Astrocyte (in vitro differentiated cells and primary cell): ENCODE measurements at regions not wholly inside any gene's neighbourhood (a gene's known extent, or its start where the extent isn't known, plus 50 kb on each side); places are given as distances from the start of the nearest gene placed in this dataset.

Experiments used
- DNase-seq: peaks from one replicate; pipeline ENCODE4 v3.0.0-alpha.2; 2010; ENCODE audit warnings: low read depth
- FAIRE-seq: peaks from 2 replicates; lab custom pipeline; 2011; peaks lifted over from hg19 to GRCh38; lab: Jason Lieb, UNC
- H2AFZ ChIP-seq: 2 replicates; pipeline ENCODE4 v1.6.0; 2012; ENCODE audit warnings: low read depth, low read length, inconsistent platforms
- H3K27ac ChIP-seq: 2 replicates; pipeline ENCODE4 v1.5.1; 2011; ENCODE audit warnings: low read depth, low read length, inconsistent platforms
- H3K27me3 ChIP-seq: 2 replicates; pipeline ENCODE4 v1.6.0; 2011; ENCODE audit warnings: low read length, inconsistent platforms; ENCODE audit not compliant: insufficient read depth
- H3K36me3 ChIP-seq: 2 replicates; pipeline ENCODE4 v1.5.1; 2011; ENCODE audit warnings: low read length, inconsistent platforms; ENCODE audit not compliant: insufficient read depth
- H3K4me1 ChIP-seq: 2 replicates; pipeline ENCODE4 v1.5.1; 2011; ENCODE audit warnings: low read length, inconsistent platforms; ENCODE audit not compliant: insufficient read depth
- H3K4me2 ChIP-seq: 2 replicates; pipeline ENCODE4 v1.6.0; 2012; ENCODE audit warnings: low read length, inconsistent platforms
- H3K4me3 ChIP-seq: 2 replicates; pipeline ENCODE4 v1.5.1; 2011; ENCODE audit warnings: low read depth, mild to moderate bottlenecking, low read length, inconsistent platforms; ENCODE audit not compliant: insufficient read depth
- H3K79me2 ChIP-seq: 2 replicates; pipeline ENCODE4 v1.6.0; 2012; ENCODE audit warnings: mild to moderate bottlenecking, low read length, inconsistent platforms; ENCODE audit not compliant: insufficient read depth
- H3K9ac ChIP-seq: 2 replicates; pipeline ENCODE4 v1.6.0; 2012; ENCODE audit warnings: mild to moderate bottlenecking, low read length, inconsistent platforms
- H3K9me3 ChIP-seq: 2 replicates; pipeline ENCODE4 v1.5.1; 2012; ENCODE audit warnings: low read depth, mild to moderate bottlenecking, low read length, inconsistent platforms; ENCODE audit not compliant: insufficient read depth
- H4K20me1 ChIP-seq: 2 replicates; pipeline ENCODE4 v1.6.0; 2012; ENCODE audit warnings: low read length, inconsistent platforms; ENCODE audit not compliant: insufficient read depth
- H3K27ac Mint-ChIP-seq: one replicate; pipeline ENCODE4 v1.8.0; 2021; ENCODE audit warnings: mild to moderate bottlenecking, mixed read lengths; ENCODE audit not compliant: unreplicated experiment
- H3K27me3 Mint-ChIP-seq: one replicate; pipeline ENCODE4 v1.8.0; 2021; ENCODE audit warnings: low read depth, mixed read lengths; ENCODE audit not compliant: unreplicated experiment
- H3K36me3 Mint-ChIP-seq: one replicate; pipeline ENCODE4 v1.8.0; 2021; ENCODE audit warnings: low read depth, mixed read lengths; ENCODE audit not compliant: unreplicated experiment
- H3K4me1 Mint-ChIP-seq: one replicate; pipeline ENCODE4 v1.8.0; 2021; ENCODE audit warnings: low read depth, mixed read lengths; ENCODE audit not compliant: unreplicated experiment
- H3K4me3 Mint-ChIP-seq: one replicate; pipeline ENCODE4 v1.8.0; 2021; ENCODE audit warnings: mild to moderate bottlenecking, moderate library complexity, mixed read lengths; ENCODE audit not compliant: unreplicated experiment
- H3K9me3 Mint-ChIP-seq: one replicate; pipeline ENCODE4 v1.8.0; 2021; ENCODE audit warnings: mild to moderate bottlenecking, mixed read lengths; ENCODE audit not compliant: unreplicated experiment
- CTCF ChIP-seq: IDR thresholded peaks from 2 replicates; pipeline ENCODE4 v1.5.1; 2011; ENCODE audit warnings: low read depth, mild to moderate bottlenecking, inconsistent platforms, low read length, moderate library complexity; ENCODE audit not compliant: insufficient read depth
- EZH2 ChIP-seq: IDR thresholded peaks from 2 replicates; pipeline ENCODE4 v1.6.1; 2012; ENCODE audit warnings: mild to moderate bottlenecking, low read length, inconsistent platforms; ENCODE audit not compliant: insufficient read depth

DNA sequence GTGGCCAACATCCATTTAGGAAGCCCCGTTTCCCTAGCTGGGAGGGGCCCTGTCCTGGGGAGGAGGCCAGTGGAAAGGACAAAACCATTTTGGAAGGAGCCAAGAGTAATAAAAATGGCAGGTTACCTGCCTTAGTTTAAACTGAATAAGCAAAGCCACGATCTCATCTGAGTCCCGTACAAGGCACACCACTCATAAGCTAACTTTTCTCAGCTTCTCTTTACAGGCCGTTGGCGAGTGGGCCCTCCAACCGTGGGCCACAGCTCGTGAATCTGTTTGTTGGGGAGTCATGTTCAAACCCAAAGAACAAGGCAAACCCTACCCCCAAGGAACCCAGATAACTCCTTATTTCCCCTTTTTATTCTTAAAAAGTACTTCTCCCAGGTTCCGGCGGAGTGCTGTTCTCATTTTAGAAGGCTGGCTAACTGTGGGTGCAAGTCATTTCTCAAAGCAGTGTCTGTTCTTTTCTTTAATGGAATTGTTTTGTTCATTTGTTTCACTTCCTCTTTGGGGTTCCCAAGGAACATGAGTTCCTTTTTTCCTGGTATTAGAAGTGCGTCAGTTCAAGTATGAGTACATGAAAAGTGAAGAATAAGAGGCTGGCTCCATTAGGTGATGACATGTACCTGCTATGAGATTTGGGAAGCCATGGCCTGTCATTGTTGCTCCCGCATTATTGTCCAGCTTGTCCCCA, 89.0 kb downstream of the PSMG1 start:
- Histone ChIP-seq H3K9me3 (peaks cover 4% of the 10 kb centered on the region), H3K27me3 (peaks cover 6% of the 10 kb centered on the region), H3K79me2 (no peaks in the 10 kb centered on the region), H3K9ac (no peak overlapping the region), H3K4me2 (no peak overlapping the region), H3K4me3 (no peak overlapping the region), H3K36me3 (no peaks in the 10 kb centered on the region), H2AFZ (no peak overlapping the region), H3K4me1 (no peaks in the 10 kb centered on the region), H3K27ac (no peak overlapping the region), H4K20me1 (no peaks in the 10 kb centered on the region)
- peaks cover 12% of the 10 kb centered on the region for H3K4me1 Mint-ChIP-seq
- no peak for DNase-seq
- TF ChIP-seq EZH2 (no peak), CTCF (no peak)
- H3K36me3 Mint-ChIP-seq, result peaks cover 5% of the 10 kb centered on the region
- H3K9me3 Mint-ChIP-seq, result peaks cover 5% of the 10 kb centered on the region
- H3K4me3 Mint-ChIP-seq, result no peak overlapping the region
- H3K27me3 Mint-ChIP-seq, result peaks cover 34% of the 10 kb centered on the region
- FAIRE-seq, result no peak
- H3K27ac Mint-ChIP-seq, result peak overlapping the region; percentile 56

DNA sequence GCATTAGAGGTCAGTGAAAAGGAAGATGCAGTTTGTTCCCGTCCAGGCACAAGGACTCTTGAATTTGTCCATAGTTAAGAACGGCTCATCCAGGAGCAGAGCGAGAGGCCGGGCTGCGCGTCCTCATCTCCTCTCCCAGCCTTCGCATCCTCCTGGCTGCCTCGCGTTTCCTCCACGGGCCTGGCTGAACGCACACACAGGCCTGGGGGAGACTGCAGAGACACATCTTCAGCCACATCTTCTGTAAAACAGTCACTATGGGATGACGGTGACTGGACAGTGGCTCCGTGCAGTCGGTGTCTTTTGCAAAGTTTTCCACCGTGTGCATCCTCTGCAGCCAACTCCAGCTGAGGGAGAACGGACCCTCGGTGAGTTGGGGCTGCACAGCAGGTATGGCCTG, 89.7 kb downstream of the PSMG1 start:
- H3K9ac ChIP-seq, result no peak overlapping the region
- Mint-ChIP-seq H3K4me3 (no peak overlapping the region), H3K27ac (no peak overlapping the region), H3K9me3 (peaks cover 6% of the 10 kb centered on the region), H3K36me3 (peaks cover 8% of the 10 kb centered on the region), H3K27me3 (peaks cover 29% of the 10 kb centered on the region), H3K4me1 (peaks cover 12% of the 10 kb centered on the region)
- H3K27ac ChIP-seq, result no peak overlapping the region
- H3K9me3 ChIP-seq, result peaks cover 4% of the 10 kb centered on the region
- H3K27me3 ChIP-seq, result peaks cover 3% of the 10 kb centered on the region
- no peaks in the 10 kb centered on the region for H4K20me1 ChIP-seq
- no peaks in the 10 kb centered on the region for H3K36me3 ChIP-seq
- FAIRE-seq (no peak), DNase-seq (no peak)
- no peak overlapping the region for H2AFZ ChIP-seq
- H3K79me2 ChIP-seq, result no peaks in the 10 kb centered on the region
- H3K4me3 ChIP-seq, result no peak overlapping the region
- TF ChIP-seq CTCF (no peak), EZH2 (no peak)
- H3K4me1 ChIP-seq, result no peaks in the 10 kb centered on the region
- H3K4me2 ChIP-seq, result no peak overlapping the region

GRCh38 chr21:39088831-39089380, 94.3 kb downstream of the PSMG1 start:
- DNase-seq, result peak; percentile 69
- FAIRE-seq, result peak; percentile 23

More at GRCh38 chr21:39088831-39089380, 94.3 kb downstream of the PSMG1 start:
- Histone ChIP-seq H3K27me3 (peaks cover 14% of the 10 kb centered on the region), H3K4me2 (no peak overlapping the region), H3K9me3 (peaks cover 4% of the 10 kb centered on the region), H3K4me1 (peaks cover 10% of the 10 kb centered on the region), H3K9ac (no peak overlapping the region), H4K20me1 (no peaks in the 10 kb centered on the region), H3K4me3 (no peak overlapping the region), H3K27ac (no peak overlapping the region), H2AFZ (no peak overlapping the region), H3K79me2 (no peaks in the 10 kb centered on the region), H3K36me3 (no peaks in the 10 kb centered on the region)
- Mint-ChIP-seq H3K9me3 (peaks cover 3% of the 10 kb centered on the region), H3K36me3 (peaks cover 6% of the 10 kb centered on the region), H3K27ac (no peak overlapping the region), H3K4me3 (no peak overlapping the region), H3K4me1 (no peaks in the 10 kb centered on the region), H3K27me3 (peaks cover 30% of the 10 kb centered on the region)
- no peak for TF ChIP-seq EZH2
